Right atrium auricular region (tissue), 2 donors: ENCODE measurements at regions not wholly inside any gene's neighbourhood (a gene's known extent, or its start where the extent isn't known, plus 50 kb on each side); places are given as distances from the start of the nearest gene placed in this dataset.
A peak's percentile ranks its signal among the peaks of the same experiment; 100 is the strongest.

Experiments
- DNase-seq: peaks from one replicate; pipeline ENCODE4 v3.0.0-alpha.2; 2019; ENCODE audit warnings: low spot score
- H3K27ac ChIP-seq, 2 donors: fragments of 200-600 bp; sonication (generic); 1 replicate in 1 of 2; 2 replicates in 1 of 2; pipeline ENCODE4 v1.5.1; 2016 to 2019
- H3K27me3 ChIP-seq, 2 donors: fragments of 200-600 bp; sonication (generic); one replicate each; pipeline versions ENCODE4 v1.5.1 to v1.6.0; 2017 to 2019
- H3K36me3 ChIP-seq: fragments of 200-600 bp; sonication (generic); one replicate; pipeline ENCODE4 v1.5.1; 2016
- H3K4me1 ChIP-seq, 2 donors: fragments of 200-600 bp; sonication (generic); one replicate each; pipeline versions ENCODE4 v1.5.1 to v1.6.0; 2017 to 2019
- H3K4me3 ChIP-seq, 2 donors: fragments of 200-600 bp; sonication (generic); 1 replicate in 1 of 2; 2 replicates in 1 of 2; pipeline ENCODE4 v1.5.1; 2017 to 2019; ENCODE audit warnings: mild to moderate bottlenecking in 1 of 2, moderate library complexity in 1 of 2
- H3K9me3 ChIP-seq, 2 donors: fragments of 200-600 bp; sonication (generic); one replicate each; pipeline ENCODE4 v1.5.1; 2019
- CTCF ChIP-seq, 2 donors: fragments of 200-600 bp; sonication (generic); IDR thresholded peaks; one replicate each; pipeline ENCODE4 v1.5.1; 2019; ENCODE audit warnings: antibody characterized with exemption in 2 of 2

GRCh38 chr4:17064959-17065358 is 166.5 kb upstream of the LDB2 start:
- Histone ChIP-seq H3K27ac (no peak overlapping the region), H3K9me3 (no peaks in the 10 kb centered on the region), H3K4me3 (no peak overlapping the region), H3K27me3 (no peaks in the 10 kb centered on the region), H3K36me3 (no peaks in the 10 kb centered on the region), H3K4me1 (no peaks in the 10 kb centered on the region)
- DNase-seq: no peak
- TF ChIP-seq CTCF (IDR thresholded peaks at IDR 0.05): no peak

- no peaks in the 10 kb centered on the region for H3K9me3 ChIP-seq
- peaks cover 0 to 5% of the 10 kb centered on the region in 2 donors for H3K4me1 ChIP-seq
- no peak overlapping the region for H3K27ac ChIP-seq
- no peak for TF ChIP-seq CTCF (IDR thresholded peaks at IDR 0.05)
- no peak overlapping the region for H3K4me3 ChIP-seq
- no peak for DNase-seq
- H3K36me3 ChIP-seq: no peaks in the 10 kb centered on the region
- H3K27me3 ChIP-seq: no peaks in the 10 kb centered on the region
Observed at GRCh38 chr4:17063888-17064287, 165.4 kb upstream of the LDB2 start.

- Histone ChIP-seq H3K4me3 (no peak overlapping the region), H3K4me1 (peaks cover 0 to 5% of the 10 kb centered on the region in 2 donors), H3K27ac (no peak overlapping the region), H3K36me3 (no peaks in the 10 kb centered on the region), H3K9me3 (no peaks in the 10 kb centered on the region), H3K27me3 (no peaks in the 10 kb centered on the region)
- no peak for TF ChIP-seq CTCF (IDR thresholded peaks at IDR 0.05)
- DNase-seq: no peak
Observed at GRCh38 chr4:17060230-17060629, 161.8 kb upstream of the LDB2 start.

GRCh38 chr4:17058916-17059741 is 160.7 kb upstream of the LDB2 start:
- no peak for TF ChIP-seq CTCF (IDR thresholded peaks at IDR 0.05)
- Histone ChIP-seq H3K27me3 (no peaks in the 10 kb centered on the region), H3K27ac (peak overlapping the region in 1 of 2 donors; percentile 10), H3K4me1 (peaks cover 0 to 5% of the 10 kb centered on the region in 2 donors), H3K9me3 (no peaks in the 10 kb centered on the region), H3K36me3 (no peaks in the 10 kb centered on the region), H3K4me3 (no peak overlapping the region)
- no peak for DNase-seq

GRCh38 chr4:17058536-17058915 is 160.1 kb upstream of the LDB2 start:
- no peak for DNase-seq
- no peak overlapping the region for H3K4me3 ChIP-seq

More at GRCh38 chr4:17058536-17058915, 160.1 kb upstream of the LDB2 start:
- peaks cover 0 to 5% of the 10 kb centered on the region in 2 donors for H3K4me1 ChIP-seq
- TF ChIP-seq CTCF (IDR thresholded peaks at IDR 0.05): no peak
- no peaks in the 10 kb centered on the region for H3K36me3 ChIP-seq
- no peak overlapping the region for H3K27ac ChIP-seq
- H3K9me3 ChIP-seq: no peaks in the 10 kb centered on the region
- H3K27me3 ChIP-seq: no peaks in the 10 kb centered on the region
